SK-N-SH treated with all-trans-retinoic acid at 6 μM for 48 hours (cell line): ENCODE measurements at regions not wholly inside any gene's neighbourhood (a gene's known extent, or its start where the extent isn't known, plus 50 kb on each side); places are given as distances from the start of the nearest gene placed in this dataset.

Experiments used
- ATAC-seq: fragments of 200-7000 bp; cut with Tn5 transposase; 3 replicates; pipeline ENCODE4 v1.9.1; 2020; ENCODE audit warnings: mild to moderate bottlenecking, moderate library complexity
- ARNTL ChIP-seq: fragments of 450-650 bp; formaldehyde crosslinking; IDR thresholded peaks from 2 replicates; pipeline ENCODE4 v1.5.0; 2020; ENCODE audit warnings: low read depth, mild to moderate bottlenecking, moderate library complexity, borderline replicate concordance
- BACH2 ChIP-seq: fragments of 250-450 bp; sonication (Bioruptor Pico); IDR thresholded peaks from 2 replicates; pipeline ENCODE4 v1.9.0; 2021; ENCODE audit warnings: mild to moderate bottlenecking, borderline replicate concordance
- CSDC2 ChIP-seq: fragments of 250-450 bp; sonication (Bioruptor Pico); IDR thresholded peaks from 2 replicates; pipeline ENCODE4 v1.5.0; 2020; ENCODE audit warnings: mild to moderate bottlenecking, moderate library complexity
- GLIS3 ChIP-seq: fragments of 250-450 bp; sonication (Bioruptor Pico); IDR thresholded peaks from 2 replicates; pipeline ENCODE4 v1.5.0; 2020; ENCODE audit warnings: mild to moderate bottlenecking, moderate library complexity
- ISL1 ChIP-seq: fragments of 250-450 bp; sonication (Bioruptor Pico); IDR thresholded peaks from 2 replicates; pipeline ENCODE4 v2.1.2; 2022; ENCODE audit warnings: mild to moderate bottlenecking, moderate library complexity
- OSR1 ChIP-seq: fragments of 250-450 bp; sonication (Bioruptor Pico); IDR thresholded peaks from 2 replicates; pipeline ENCODE4 v1.8.0; 2022; ENCODE audit warnings: moderate library complexity, mild to moderate bottlenecking, inconsistent platforms
- PPARA ChIP-seq: fragments of 250-450 bp; sonication (Bioruptor Pico); IDR thresholded peaks from 2 replicates; pipeline ENCODE4 v1.5.0; 2020; ENCODE audit warnings: mild to moderate bottlenecking, borderline replicate concordance
- RARB ChIP-seq: fragments of 250-450 bp; sonication (Bioruptor Pico); IDR thresholded peaks from 2 replicates; pipeline ENCODE4 v1.8.0; 2021; ENCODE audit warnings: mild to moderate bottlenecking, moderate library complexity
- SNAI2 ChIP-seq: fragments of 250-450 bp; sonication (Bioruptor Pico); IDR thresholded peaks from 2 replicates; pipeline ENCODE4 v1.5.0; 2020; ENCODE audit warnings: mild to moderate bottlenecking, moderate library complexity
- TCF4 ChIP-seq: fragments of 250-450 bp; sonication (Bioruptor Pico); IDR thresholded peaks from 2 replicates; pipeline ENCODE4 v1.8.0; 2021; ENCODE audit warnings: mild to moderate bottlenecking, moderate library complexity, borderline replicate concordance
- TOX ChIP-seq: fragments of 250-450 bp; sonication (Bioruptor Pico); IDR thresholded peaks from 2 replicates; pipeline ENCODE4 v1.8.0; 2021; ENCODE audit warnings: mild to moderate bottlenecking, moderate library complexity, borderline replicate concordance
- ZC3H10 ChIP-seq: fragments of 250-450 bp; sonication (Bioruptor Pico); IDR thresholded peaks from 2 replicates; pipeline ENCODE4 v1.5.1; 2021; ENCODE audit warnings: mild to moderate bottlenecking, moderate library complexity
- ZFP3 ChIP-seq: fragments of 250-450 bp; sonication (Bioruptor Pico); IDR thresholded peaks from 2 replicates; pipeline ENCODE4 v1.5.0; 2020; ENCODE audit warnings: mild to moderate bottlenecking, moderate library complexity
- ZFP30 ChIP-seq: fragments of 450-650 bp; formaldehyde crosslinking; IDR thresholded peaks from 2 replicates; pipeline ENCODE4 v1.5.0; 2022; ENCODE audit warnings: mild to moderate bottlenecking, moderate library complexity
- ZNF565 ChIP-seq: fragments of 450-650 bp; formaldehyde crosslinking; conservative IDR thresholded peaks from 2 replicates; pipeline ENCODE4 v1.5.0; 2020; ENCODE audit warnings: low read depth, mild to moderate bottlenecking, moderate library complexity
- ZNF70 ChIP-seq: fragments of 450-650 bp; formaldehyde crosslinking; IDR thresholded peaks from 2 replicates; pipeline ENCODE4 v1.5.0; 2020; ENCODE audit warnings: mild to moderate bottlenecking, moderate library complexity
- ZNF8 ChIP-seq: fragments of 450-650 bp; formaldehyde crosslinking; IDR thresholded peaks from 2 replicates; pipeline ENCODE4 v1.5.0; 2020; ENCODE audit warnings: mild to moderate bottlenecking, moderate library complexity
- TF ChIP-seq, protein P1 (sequence below): fragments of 250-450 bp; sonication (Bioruptor Pico); IDR thresholded peaks from 2 replicates; pipeline ENCODE4 v1.5.0; 2020; ENCODE audit warnings: mild to moderate bottlenecking, moderate library complexity
- TF ChIP-seq, protein P2 (sequence below): fragments of 250-450 bp; sonication (Bioruptor Pico); IDR thresholded peaks from 2 replicates; pipeline ENCODE4 v1.8.0; 2021; ENCODE audit warnings: low read depth, mild to moderate bottlenecking, moderate library complexity, borderline replicate concordance
- TF ChIP-seq, protein P3 (sequence below): fragments of 250-450 bp; sonication (Bioruptor Pico); IDR thresholded peaks from 2 replicates; pipeline ENCODE4 v1.5.1; 2021; ENCODE audit warnings: mild to moderate bottlenecking, moderate library complexity

DNA sequence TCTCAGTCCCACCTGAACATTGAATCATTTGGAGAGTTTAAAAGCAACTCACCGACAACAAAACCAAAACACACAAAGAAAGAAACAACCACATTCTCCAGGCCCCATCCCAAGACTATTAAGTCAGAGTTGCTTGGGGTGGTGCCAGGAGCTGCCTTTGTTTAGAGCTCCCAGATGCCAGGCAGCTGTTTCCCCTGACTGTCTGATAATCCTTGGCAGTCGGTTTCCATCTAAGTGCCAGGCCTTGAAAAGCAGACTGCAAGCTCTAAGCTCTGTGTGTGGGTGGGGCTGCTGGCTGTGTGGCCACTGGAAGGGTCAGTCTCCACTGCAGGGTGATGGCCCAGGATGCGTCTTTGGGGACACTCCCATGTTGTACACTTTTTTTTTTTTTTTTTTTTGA is 255.3 kb upstream of the AGAP1 start:
- ATAC-seq, result peak; percentile 62; the same call in 2 of the 3 replicates
- TF ChIP-seq OSR1 (CRISPR knock-in tag) (no peak), SNAI2 (no peak), BACH2 (no peak), TCF4 (CRISPR knock-in tag) (0 out of 2 replicates have a peak, but pooled peaks have one; percentile 32), TOX (CRISPR knock-in tag) (no peak), RARB (CRISPR knock-in tag) (no peak), GLIS3 (CRISPR knock-in tag) (no peak)
- TF ChIP-seq, protein P1, sequence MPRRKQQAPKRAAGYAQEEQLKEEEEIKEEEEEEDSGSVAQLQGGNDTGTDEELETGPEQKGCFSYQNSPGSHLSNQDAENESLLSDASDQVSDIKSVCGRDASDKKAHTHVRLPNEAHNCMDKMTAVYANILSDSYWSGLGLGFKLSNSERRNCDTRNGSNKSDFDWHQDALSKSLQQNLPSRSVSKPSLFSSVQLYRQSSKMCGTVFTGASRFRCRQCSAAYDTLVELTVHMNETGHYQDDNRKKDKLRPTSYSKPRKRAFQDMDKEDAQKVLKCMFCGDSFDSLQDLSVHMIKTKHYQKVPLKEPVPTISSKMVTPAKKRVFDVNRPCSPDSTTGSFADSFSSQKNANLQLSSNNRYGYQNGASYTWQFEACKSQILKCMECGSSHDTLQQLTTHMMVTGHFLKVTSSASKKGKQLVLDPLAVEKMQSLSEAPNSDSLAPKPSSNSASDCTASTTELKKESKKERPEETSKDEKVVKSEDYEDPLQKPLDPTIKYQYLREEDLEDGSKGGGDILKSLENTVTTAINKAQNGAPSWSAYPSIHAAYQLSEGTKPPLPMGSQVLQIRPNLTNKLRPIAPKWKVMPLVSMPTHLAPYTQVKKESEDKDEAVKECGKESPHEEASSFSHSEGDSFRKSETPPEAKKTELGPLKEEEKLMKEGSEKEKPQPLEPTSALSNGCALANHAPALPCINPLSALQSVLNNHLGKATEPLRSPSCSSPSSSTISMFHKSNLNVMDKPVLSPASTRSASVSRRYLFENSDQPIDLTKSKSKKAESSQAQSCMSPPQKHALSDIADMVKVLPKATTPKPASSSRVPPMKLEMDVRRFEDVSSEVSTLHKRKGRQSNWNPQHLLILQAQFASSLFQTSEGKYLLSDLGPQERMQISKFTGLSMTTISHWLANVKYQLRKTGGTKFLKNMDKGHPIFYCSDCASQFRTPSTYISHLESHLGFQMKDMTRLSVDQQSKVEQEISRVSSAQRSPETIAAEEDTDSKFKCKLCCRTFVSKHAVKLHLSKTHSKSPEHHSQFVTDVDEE (CRISPR knock-in tag), result no peak
- TF ChIP-seq, all 23 proteins: peak for 1

DNA sequence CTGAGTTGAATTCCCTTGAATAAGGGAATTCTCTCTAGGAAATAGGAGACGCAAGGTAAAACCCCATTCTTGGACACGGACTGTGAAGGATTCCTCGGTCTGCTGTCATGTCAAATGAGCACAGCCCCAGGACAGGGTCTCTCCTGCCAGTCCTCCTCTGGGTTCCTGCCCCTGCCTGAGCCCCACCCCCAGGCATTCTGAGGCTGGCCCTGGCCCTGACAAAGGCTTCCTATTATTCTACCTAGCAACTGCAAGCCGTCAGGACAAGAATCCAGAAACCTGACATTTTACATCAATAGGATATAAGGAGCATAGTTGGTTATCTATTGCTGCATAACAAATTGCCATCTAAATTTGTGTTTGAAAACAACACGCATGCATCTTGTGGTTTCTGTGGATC is 253.3 kb upstream of the AGAP1 start:
- no peak for ATAC-seq
- TF ChIP-seq ZNF8 (CRISPR knock-in tag) (no peak), ZNF70 (CRISPR knock-in tag) (no peak), ISL1 (CRISPR knock-in tag) (no peak), SNAI2 (no peak), ZNF565 (no peak), CSDC2 (CRISPR knock-in tag) (no peak), ZFP3 (no peak), ZC3H10 (CRISPR knock-in tag) (no peak), RARB (CRISPR knock-in tag) (no peak), TCF4 (CRISPR knock-in tag) (no peak), PPARA (no peak), BACH2 (no peak), ZFP30 (CRISPR knock-in tag) (no peak)
- TF ChIP-seq, protein P2, sequence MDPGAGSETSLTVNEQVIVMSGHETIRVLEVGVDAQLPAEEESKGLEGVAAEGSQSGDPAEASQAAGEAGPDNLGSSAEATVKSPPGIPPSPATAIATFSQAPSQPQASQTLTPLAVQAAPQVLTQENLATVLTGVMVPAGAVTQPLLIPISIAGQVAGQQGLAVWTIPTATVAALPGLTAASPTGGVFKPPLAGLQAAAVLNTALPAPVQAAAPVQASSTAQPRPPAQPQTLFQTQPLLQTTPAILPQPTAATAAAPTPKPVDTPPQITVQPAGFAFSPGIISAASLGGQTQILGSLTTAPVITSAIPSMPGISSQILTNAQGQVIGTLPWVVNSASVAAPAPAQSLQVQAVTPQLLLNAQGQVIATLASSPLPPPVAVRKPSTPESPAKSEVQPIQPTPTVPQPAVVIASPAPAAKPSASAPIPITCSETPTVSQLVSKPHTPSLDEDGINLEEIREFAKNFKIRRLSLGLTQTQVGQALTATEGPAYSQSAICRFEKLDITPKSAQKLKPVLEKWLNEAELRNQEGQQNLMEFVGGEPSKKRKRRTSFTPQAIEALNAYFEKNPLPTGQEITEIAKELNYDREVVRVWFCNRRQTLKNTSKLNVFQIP (CRISPR knock-in tag), result no peak
- TF ChIP-seq, protein P1 (CRISPR knock-in tag), result no peak
- TF ChIP-seq, protein P3, sequence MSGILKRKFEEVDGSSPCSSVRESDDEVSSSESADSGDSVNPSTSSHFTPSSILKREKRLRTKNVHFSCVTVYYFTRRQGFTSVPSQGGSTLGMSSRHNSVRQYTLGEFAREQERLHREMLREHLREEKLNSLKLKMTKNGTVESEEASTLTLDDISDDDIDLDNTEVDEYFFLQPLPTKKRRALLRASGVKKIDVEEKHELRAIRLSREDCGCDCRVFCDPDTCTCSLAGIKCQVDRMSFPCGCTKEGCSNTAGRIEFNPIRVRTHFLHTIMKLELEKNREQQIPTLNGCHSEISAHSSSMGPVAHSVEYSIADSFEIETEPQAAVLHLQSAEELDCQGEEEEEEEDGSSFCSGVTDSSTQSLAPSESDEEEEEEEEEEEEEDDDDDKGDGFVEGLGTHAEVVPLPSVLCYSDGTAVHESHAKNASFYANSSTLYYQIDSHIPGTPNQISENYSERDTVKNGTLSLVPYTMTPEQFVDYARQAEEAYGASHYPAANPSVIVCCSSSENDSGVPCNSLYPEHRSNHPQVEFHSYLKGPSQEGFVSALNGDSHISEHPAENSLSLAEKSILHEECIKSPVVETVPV, result no peak

DNA sequence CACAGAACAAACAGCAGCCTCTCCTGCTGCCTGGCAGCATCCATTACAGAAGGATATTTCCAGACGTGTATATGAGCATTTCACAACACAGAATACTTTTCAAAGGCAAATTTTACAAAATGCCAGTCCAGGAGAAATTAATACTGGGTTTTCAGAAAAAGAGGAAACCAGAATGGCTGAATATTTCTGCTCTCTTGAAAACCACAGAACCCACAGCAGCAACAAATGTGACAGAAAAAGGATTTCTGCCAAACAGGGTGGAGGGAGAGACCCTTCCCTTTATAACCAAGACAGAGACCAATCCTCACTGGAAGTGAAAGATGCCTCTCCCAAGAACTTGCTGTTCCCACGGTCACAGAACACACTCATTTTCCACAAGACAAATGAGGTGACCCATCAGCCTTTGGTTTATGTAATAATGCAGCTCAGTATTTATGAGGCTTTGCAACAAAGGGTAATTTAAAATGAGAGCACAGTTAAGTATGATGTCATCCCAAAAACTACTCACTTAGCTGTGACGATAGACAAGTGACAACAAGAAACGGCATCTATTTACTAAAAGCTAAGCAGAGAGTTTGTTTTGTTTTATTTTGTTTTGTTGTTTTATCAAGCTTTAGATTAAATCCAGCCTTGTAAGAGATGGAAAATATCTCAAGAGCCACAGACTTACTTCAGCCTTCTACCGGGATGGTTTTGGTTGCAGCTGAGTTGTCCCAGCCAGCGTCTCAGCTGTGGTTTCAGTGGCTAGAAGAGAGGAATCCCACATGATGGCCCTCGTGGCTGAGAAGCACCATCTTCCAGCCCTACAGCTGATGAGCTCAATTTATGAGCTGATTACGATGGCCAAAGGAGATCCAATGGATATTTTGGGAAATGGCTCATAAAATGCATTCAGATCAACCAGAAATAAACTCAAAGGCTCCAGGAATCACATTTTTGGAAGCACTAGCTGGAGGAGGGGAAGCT is 249.3 kb upstream of the AGAP1 start:
- TF ChIP-seq ZC3H10 (CRISPR knock-in tag), result no peak
- no peak for TF ChIP-seq ZFP30 (CRISPR knock-in tag)
- no peak for TF ChIP-seq ZFP3
- TF ChIP-seq ISL1 (CRISPR knock-in tag), result no peak
- TF ChIP-seq ARNTL, result no peak
- TF ChIP-seq SNAI2, result no peak
- no peak for ATAC-seq
